SHP77 treated with DMSO at 0.1 percent for 48 hours (cell line): ENCODE measurements at regions not wholly inside any gene's neighbourhood (a gene's known extent, or its start where the extent isn't known, plus 50 kb on each side); places are given as distances from the start of the nearest gene placed in this dataset.
"Not testable (repeated sequence)": the region's sequence is repeated elsewhere in the genome, so short reads cannot be mapped to it uniquely, and the experiment has no call there.

Experiments
- DNase-seq: peaks from one replicate; lab custom pipeline; 2025; lab: John Stamatoyannopoulos, UW

DNA sequence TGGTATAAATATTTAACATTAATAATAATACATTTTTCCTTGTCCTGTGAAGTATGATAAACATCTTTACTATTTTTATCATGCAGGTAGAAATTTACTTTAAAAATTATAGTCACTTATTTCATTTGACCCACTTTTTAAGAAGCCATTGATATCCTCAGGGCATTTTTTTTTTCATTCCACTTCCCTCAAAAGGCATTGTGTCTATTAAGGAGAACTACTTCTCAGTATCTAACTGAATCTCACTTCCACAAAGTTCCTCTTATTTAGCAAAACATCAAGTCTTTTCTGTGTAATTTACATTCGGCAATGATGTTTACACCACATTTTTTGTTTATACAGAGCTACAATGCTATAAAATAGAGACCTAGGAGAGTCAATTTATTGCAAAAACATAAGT is 388.2 kb upstream of the AKR1E2 start:
- no peak for DNase-seq

DNA sequence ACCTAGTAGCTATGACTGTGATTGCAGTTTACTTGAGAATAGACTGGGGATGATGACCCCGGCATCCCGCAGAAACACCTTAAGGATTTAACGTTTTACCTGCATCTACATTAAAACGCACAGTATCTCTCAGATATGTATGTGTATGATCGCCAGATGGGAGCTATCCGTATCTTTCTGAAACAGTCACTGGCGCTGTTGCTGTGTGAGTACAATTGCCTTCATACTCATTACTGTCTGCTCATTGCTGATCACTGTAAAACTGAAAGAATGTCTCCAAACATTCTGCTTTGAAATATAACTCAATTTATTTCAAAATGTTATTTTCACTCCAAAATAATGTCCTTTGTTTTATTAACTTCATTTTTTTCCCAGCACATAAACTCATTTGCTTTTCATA is 388.9 kb upstream of the AKR1E2 start:
- DNase-seq = no peak

DNA sequence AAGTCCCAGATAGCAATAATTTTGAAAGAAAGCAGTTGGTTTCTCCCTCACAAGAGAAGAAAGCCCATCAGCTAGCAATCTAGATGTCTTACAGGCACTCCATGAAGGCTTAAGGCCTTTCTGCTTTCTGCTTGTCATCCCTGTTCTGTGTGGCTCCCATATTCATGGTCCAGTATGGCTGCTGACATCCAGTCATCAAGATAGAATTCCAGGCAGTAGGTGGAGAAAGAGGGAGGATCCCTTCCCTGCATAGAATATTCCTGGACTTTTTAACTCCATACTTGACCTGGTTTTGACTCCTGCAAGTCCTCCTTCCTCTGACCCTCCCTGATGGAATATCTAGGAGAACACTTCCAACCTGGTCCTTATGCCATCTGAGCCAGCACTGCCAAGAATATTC is 389.9 kb upstream of the AKR1E2 start:
- no peak for DNase-seq

DNA sequence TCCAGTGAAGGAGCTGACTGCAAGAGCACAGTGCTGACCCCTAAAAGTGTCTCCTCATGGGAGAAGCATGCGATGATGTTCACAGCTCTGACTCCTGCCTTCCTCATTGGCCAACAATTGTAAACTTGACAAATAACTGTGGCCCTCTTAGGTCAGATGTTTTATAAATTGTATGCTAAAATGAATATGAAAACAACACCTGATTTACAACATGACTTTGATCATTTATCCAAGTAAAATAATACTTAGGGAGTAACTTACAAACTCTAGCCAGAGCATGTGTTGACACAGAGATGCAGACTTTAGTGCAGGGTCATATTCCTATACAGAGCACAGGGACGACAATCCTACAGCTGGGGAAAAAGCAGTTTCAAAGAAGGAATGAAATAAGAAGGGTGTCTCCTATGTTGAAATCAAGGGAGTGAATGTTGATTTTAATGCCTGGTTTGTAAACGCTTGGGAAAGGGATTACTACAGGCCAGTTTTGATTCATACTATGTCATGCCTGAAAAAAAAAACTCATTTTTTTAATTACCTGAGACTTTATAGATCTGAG is 391.4 kb upstream of the AKR1E2 start:
- DNase-seq = no peak

DNA sequence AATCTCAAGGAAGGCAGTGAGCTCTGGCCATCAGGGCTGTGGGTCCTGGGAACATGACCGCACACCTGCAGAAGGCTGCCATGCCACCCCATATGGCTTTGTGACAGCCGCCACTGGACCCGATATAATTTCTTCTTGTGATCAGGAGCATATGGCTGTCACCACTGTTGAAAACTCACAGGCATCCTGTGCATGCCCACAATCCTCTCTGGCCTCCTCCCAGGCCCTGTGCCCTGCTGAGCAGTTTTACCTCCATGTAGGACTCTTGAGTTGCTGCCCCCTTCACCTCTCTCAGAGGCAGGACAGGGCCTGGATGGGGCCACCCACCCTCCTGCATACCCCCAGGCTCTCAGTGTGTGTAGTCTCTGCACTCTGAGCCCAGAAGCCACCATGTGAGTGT is 391.9 kb upstream of the AKR1E2 start:
- no peak for DNase-seq

DNA sequence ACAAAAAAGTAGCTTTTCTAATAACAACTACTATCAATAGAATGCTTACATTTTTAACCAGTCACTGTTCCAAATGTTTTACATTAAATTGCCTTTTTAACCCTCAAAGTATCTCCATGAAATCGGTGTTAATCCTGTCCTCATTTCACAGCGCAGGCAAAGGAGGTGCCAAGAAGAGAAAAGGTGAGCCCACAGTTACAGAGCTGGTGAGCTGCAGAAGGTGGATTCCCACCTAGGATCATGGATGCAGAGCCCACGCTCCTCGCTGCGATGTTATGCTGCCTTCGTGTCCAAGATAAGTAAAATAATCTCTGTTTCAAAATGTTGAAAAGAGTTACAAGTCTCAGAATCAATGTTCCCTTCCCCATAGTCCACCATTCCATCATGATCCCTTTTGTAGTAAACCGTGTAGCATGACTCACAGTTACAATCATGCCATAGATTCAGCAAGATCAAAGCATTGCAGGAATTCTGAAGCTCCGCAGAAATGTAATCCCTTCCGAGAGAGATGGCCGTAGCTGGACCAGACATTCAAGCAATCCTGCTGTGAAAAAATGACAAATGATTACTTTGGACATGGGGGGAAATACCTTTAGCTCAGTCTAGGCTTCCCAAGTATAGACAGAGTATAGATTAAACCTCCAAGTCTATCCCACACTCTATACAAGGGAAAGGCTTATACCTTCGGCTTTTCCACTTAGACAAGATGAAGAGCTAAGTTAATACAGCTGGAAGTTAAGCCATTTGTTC is 394.7 kb upstream of the AKR1E2 start:
- DNase-seq = no peak

DNA sequence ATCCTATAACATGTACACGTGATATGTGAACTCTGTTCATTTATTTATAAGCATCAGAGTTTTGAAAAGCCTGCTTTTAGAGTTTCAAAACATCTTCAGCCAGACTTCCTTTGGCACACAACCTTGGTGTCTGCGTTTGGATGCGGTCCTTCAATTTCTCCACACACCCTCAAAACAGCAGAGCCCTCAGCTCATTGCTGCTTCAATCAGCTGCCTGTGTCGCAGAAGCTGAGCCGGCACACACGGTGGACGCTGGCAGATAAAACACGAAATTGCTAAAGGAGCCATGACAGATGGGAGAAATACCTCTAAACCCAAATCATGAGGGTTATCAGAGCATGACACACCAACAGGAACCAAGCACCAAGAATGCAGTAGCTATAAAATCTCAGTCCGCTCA is 396.4 kb upstream of the AKR1E2 start:
- no peak for DNase-seq

DNA sequence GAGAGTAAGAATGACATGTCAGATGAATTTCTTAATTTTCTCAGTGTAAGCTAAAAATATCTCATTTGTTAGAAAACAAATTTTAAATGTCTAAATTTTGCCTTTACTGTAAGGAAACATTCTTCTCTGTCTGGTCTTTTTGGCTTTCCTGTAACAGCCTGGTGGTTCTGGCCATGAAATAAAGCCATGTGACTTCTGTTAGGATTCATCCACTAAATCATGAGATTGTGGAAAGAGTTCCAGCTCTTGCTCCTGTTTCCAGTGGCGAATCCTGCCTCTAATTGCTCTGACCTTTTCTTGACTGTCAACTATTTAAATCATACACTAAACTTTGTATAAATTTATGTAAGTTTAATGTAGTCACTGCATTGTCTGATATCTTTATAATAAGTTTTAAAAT is 398.5 kb upstream of the AKR1E2 start:
- no peak for DNase-seq

DNA sequence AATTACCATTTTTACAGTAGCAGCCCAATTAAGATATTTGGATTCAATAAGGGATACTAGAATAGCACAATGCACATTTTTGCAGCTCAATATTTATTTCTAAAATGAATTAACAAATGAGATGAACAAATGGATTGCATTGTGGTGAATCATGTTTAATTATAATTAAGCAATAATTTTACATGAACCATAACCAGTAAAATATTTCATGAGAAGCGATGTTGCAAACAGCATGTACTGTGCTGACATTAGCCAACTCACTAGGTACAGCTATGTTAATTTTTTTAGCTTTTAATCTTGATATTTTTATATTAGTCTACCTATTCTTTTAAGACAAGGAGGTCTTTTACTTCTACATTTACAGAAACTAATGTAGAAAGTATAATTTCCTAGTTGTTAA is 399.1 kb upstream of the AKR1E2 start:
- no peak for DNase-seq

DNA sequence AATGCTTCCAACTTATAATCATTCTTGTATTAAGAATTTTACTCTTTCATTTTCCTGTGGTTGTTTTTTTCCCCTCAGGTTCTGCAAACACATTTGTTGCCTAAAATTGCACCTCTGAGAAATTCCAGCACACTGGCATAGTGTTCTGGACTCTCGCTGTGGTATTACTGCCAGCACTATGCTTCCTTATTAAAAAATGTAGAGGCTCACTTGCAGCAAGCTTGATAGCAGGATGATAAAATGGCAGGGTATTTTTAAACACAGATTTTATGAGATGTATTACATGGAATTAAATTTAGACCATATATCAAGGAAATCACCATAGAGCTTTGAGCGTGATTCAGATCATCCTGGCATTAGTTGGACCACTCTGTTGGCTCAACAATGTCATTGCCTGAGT is 416.7 kb upstream of the AKR1E2 start:
- DNase-seq = no peak

DNA sequence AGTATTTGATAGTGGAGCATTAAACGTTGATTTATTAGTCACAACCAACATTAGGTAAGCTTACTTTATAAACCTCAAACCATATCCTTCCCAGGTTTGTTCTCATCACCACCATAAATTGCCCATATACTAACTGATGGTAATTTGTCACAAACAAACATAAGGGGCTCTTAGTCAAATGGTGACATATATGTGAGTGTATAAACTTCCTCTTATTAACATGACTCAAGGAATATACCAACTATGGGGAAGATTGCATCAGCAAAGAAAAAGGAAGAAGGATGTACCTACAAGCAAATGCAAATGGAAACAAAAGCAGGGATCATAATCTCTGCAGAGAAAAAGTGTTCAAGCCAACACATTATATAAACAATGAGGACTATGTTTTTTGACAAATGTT is 418.2 kb upstream of the AKR1E2 start:
- DNase-seq = no peak

DNA sequence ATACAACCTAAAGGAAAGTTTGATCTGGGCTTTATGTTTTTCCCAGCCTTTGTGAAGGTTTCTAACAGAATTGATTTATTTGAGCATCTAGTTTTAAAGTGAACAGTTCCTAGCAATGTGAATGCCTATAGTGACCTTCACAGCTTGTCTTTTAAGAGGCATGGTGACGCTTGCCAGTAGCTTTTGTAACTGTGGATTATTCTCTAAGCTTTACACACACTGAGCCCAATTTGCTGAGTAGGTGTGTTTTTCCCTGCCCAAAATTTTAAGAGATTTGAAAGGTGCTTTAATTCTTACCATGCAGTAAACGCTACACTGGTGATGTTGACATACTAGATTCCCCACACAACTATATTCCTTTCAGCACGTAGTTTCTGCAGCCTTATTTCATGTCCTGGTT is 420.2 kb upstream of the AKR1E2 start:
- no peak for DNase-seq

DNA sequence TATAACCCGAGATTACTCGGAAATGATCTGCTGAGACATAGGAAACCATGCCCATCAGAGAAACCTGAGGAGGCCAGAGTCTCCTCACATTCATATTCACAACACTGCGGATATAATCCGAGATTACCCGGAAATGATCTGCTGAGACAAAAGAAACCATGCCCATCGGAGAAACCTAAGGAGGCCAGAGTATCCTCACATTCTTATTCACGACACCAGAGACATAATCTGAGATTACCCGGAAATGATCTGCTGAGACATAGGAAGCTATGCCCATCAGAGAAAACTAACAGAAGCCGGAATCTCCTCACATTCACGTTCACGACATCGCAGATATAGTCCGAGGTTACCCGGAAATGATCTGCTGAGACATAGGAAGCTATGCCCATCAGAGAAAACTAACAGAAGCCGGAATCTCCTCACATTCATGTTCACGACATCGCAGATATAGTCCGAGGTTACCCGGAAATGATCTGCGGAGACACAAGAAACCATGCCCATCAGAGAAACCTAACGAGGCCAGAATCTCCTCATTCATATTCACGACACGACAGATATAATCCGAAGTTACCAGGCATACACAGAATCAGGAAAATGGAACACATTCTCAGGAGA is 422.3 kb upstream of the AKR1E2 start:
- DNase-seq = no peak

DNA sequence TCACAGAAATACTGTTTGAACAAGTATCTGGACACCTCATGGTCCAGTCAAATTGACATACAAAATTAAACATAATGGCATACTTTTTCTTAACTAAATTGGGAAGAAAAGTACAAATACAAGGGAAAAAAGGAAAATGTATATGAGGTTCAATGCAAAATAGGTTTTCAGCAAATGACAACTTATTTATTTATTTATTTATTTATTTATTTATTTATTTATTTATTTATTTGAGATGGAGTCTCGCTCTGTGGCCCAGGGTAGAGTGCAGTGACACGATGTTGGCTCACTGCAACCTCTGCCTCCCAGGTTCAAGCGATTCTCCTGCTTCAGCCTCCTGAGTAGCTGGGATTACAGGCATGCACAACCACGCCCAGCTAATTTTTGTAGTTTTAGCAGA is 424.9 kb upstream of the AKR1E2 start:
- not testable (repeated sequence) for DNase-seq

DNA sequence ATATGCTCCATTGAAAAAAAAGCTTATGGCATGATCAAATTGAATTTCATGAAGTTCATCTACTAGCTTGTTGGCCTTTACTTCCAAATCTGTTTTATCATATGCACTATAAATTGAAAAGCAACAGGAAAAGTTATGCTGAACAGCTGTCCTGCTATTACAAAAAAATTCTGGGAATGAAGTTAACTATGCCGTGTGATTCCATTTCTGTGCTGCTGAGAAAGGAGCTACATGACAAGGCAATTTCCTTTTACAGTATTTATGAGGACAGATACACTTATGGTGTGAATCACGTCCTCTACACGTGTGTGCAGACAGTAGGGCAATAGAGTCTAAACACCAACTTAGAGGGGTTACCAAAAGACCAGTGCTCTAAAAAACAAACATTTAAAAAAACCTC is 426.5 kb upstream of the AKR1E2 start:
- DNase-seq = no peak

DNA sequence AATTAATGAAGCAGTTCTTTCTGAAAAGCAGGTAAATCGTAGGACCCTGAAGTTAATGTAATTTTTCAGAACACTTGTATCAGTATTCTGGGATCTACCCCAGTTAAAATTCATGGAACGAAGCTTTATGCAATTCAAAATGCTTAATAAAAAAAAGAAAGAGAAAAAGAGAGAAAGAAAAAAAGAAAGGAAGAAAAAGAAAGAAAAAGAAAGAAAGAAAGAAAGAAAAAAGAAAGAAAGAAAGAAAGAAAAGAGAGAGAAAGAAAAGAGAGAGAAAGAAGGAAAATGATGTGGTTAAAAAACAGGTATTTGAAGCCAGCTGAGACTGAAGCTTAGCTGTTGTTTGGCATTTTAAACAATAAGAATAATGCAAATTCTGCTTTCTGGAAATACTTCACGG is 427.4 kb upstream of the AKR1E2 start:
- no peak for DNase-seq

DNA sequence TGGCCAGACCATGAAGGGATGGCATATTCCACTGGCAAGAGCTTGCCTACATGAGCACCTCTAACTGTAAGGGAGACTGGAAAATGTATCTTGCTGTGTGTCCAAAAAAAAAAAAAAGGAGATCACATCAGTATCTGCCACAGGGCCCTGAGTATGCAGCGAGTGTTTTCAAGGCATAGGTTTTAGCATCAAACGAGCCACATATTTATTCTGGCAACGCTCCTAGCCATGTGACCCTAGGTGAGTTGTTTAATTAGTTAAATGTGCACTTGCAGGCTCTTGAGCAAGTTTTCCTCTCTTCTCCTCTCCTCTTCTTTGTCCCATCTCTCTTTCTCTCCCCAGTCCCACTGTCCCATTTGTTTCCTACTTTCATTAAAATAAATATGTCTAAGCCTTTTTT is 428.7 kb upstream of the AKR1E2 start:
- no peak for DNase-seq

DNA sequence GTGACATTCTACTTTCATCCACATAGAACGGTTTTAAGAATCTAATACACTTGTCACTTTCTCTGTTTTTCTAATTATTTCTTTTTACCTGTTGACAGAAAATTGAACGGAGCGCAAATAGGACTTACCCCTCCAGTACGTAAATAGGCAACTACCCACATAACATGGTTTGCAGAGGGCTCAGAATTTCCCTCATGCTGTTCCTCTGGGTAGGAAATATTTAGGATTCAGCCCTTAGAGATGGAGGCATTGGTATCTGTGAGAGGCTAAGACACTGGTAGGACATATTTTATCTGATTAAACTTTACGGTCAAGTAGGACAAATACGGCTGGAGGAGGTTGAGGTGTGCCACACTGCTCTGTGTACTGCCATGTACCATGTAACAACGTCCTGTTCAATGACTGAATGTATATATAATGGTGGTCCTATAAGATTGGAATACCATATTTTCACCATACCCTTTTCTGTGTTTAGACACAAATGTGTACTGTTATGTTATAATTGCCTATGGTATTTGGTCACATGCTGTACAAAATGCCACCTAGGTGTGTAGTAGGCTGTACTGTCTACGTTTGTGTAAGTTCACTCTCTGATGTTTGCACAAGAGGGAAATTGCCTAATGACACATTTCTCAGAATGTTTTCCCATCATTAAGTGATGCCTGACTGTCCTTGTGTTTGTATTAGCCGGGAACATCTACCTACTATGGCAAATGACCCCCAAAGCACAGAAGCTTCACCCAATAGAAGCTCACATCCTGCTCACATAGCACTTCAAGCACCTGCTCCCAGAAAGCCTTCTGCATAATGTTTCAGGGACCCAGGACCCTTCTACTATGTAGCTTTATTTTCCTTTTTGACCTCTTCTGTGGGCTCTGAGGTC is 429.4 kb upstream of the AKR1E2 start:
- no peak for DNase-seq

DNA sequence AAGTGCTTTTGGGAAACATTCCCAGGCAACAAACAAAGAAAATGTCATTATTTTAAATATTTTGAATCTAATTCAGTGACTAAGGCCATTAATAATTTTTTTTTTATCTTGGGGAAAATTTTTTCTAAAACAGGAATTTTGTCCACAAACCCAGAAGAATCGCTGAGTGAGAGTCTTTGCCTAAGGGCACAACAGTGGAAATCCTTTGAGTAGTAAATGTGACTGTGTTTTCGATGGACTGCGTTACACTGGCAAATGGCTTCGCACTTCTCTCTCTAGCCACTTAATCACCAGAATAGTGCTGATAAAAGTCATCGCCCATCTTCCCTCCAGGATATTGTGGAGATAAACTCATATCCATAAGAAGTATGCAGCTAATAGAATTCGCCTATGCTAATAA is 430.3 kb upstream of the AKR1E2 start:
- no peak for DNase-seq

DNA sequence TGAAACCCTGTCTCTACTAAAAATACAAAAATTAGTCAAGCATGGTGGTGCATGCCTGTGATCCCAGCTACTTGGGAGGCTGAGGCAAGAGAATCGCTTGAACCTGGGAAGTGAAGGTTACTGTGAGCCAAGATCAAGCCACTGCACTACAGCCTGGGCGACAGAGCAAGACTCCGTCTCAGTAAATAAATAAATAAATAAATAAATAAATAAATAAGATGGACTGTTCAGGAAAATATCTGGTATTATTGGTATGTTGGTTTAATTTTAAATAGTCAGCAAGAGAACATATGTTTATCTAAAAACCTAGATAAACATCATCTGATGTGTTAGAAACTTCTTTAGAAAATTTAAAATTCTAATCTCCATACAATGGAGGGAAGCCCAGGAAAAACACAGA is 431.6 kb upstream of the AKR1E2 start:
- DNase-seq = not testable (repeated sequence)

DNA sequence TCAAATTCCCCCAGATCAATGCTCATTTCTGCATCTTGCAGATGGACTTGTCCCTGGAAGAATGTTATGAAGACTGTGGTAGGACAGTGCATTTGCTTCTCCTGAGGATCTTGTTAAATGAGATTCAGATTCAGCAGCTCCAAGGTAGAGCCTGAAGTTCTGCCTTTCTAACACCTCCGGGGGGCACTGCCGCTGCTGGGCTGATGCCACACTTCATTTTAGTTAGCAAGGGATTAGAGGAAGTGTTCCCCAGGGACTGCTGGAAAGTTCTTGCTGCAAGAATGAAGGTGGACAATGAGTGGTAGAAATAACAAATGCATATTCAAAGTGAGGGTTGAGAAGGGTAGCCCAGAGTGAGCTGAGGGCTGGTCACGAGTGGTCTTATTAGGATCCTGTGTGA is 434.3 kb upstream of the AKR1E2 start:
- DNase-seq = no peak

DNA sequence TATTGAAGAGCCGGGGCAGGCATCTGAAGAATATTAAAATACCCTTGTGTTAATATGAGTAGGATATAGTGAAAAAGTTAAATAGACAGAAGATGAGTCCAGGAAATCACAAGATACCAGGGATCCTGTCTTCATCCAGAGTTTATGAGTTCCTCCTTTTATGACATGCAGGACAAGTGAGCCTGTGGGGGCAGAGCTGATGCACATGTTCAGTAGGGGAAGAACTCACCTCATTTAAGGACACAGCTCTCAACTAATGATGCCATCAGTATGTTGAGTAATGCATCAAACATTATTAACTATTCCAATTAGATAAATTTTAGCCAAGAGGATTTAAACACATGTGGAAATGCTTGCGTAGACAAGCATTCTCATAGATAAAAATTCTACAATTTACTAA is 435.8 kb upstream of the AKR1E2 start:
- no peak for DNase-seq
